Right renal cortex interstitium (tissue), 3 donors: ENCODE measurements at regions not wholly inside any gene's neighbourhood (a gene's known extent, or its start where the extent isn't known, plus 50 kb on each side); places are given as distances from the start of the nearest gene placed in this dataset.

Experiments used
- DNase-seq, 3 donors: peaks; one replicate each; pipeline ENCODE4 v3.0.0-alpha.2; 2013; ENCODE audit warnings: low read depth in 3 of 3, low spot score in 2 of 3

GRCh38 chrX:102067966-102068723 is 57.3 kb upstream of the TCEAL2 start:
- DNase-seq = peak in 1 of 3 donors; percentile 0

- no peak for DNase-seq
Measured at GRCh38 chrX:102063445-102064074, 61.9 kb upstream of the TCEAL2 start.

- no peak for DNase-seq
Measured at GRCh38 chrX:102044496-102044895, 81.0 kb upstream of the TCEAL2 start.

- DNase-seq = no peak
Measured at GRCh38 chrX:102043380-102043779, 82.1 kb upstream of the TCEAL2 start.

- no peak for DNase-seq
Measured at GRCh38 chrX:102042372-102043325, 82.8 kb upstream of the TCEAL2 start.

GRCh38 chrX:102029026-102029425 is 96.5 kb upstream of the TCEAL2 start:
- DNase-seq = no peak

GRCh38 chrX:102018208-102018607 is 86.4 kb upstream of the ZMAT1 start:
- no peak for DNase-seq

GRCh38 chrX:102008901-102009300 is 77.1 kb upstream of the ZMAT1 start:
- no peak for DNase-seq

GRCh38 chrX:101999644-102000539 is 68.1 kb upstream of the ZMAT1 start:
- DNase-seq = no peak

- no peak for DNase-seq
Measured at GRCh38 chrX:101993335-101993734, 61.5 kb upstream of the ZMAT1 start.

- DNase-seq = no peak
Measured at GRCh38 chrX:101986586-101986985, 54.8 kb upstream of the ZMAT1 start.
